ENCODE measurements at regions not wholly inside any gene's neighbourhood (a gene's known extent, or its start where the extent isn't known, plus 50 kb on each side); places are given as distances from the start of the nearest gene placed in this dataset.

DNA sequence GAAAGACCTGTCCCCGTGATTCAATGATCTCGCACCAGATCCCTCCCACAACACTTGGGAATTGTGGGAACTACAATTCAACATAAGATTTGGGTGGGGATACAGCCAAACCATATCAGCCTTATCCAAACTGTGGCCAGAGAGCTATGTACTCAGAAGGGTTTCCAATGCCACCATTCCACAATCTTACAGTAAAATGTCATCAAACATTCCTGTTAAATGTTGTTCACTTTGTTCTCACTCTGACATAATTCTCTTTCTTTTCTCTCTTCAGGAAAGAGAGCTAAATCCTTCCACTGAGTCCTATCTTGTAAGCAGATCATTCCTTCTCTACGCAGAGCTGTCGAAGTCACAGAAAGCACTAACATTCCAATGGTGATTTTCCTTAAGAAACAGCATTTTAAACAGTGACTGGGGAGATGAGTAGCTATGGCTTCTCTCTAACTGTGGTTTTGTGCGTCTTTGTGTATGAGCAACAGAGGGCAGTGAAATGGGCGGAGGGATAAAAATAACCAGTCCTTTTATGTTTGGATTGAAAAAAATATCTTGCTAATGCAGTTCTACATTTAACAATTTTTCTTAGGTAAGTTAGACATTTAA lies 684.7 kb downstream of the EPHA4 start:
- TF ChIP-seq, protein P1, sequence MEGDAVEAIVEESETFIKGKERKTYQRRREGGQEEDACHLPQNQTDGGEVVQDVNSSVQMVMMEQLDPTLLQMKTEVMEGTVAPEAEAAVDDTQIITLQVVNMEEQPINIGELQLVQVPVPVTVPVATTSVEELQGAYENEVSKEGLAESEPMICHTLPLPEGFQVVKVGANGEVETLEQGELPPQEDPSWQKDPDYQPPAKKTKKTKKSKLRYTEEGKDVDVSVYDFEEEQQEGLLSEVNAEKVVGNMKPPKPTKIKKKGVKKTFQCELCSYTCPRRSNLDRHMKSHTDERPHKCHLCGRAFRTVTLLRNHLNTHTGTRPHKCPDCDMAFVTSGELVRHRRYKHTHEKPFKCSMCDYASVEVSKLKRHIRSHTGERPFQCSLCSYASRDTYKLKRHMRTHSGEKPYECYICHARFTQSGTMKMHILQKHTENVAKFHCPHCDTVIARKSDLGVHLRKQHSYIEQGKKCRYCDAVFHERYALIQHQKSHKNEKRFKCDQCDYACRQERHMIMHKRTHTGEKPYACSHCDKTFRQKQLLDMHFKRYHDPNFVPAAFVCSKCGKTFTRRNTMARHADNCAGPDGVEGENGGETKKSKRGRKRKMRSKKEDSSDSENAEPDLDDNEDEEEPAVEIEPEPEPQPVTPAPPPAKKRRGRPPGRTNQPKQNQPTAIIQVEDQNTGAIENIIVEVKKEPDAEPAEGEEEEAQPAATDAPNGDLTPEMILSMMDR (IDR thresholded peaks at IDR 0.05; ENCODE audit: low read length), result no peak
- TF ChIP-seq EZH2 (IDR thresholded peaks at IDR 0.05; ENCODE audit: borderline replicate concordance, low read length), result no peak

All from OCI-LY1 (cell line).